ENCODE measurements at regions not wholly inside any gene's neighbourhood (a gene's known extent, or its start where the extent isn't known, plus 50 kb on each side); places are given as distances from the start of the nearest gene placed in this dataset.

GRCh38 chr1:103337779-103338178 lies 187.7 kb upstream of the RNPC3 start:
- in situ Hi-C loops (cut with MboI; ENCODE audit: low sequenced_read_pairs in 4 of 4) (no loop called here), intact Hi-C loops (cut with DNase I; ENCODE audit: low total_unique reads) (no loop called here)
- no peak for ATAC-seq
- H3K9me3 ChIP-seq: no peaks in the 10 kb centered on the region
- no peaks in the 10 kb centered on the region for H3K4me1 ChIP-seq
- H3K27me3 ChIP-seq: no peaks in the 10 kb centered on the region
- no peak for TF ChIP-seq POLR2A (IDR thresholded peaks at IDR 0.05)
- no peak for TF ChIP-seq CTCF (IDR thresholded peaks at IDR 0.05 in 4 of 5, conservative IDR thresholded peaks at IDR 0.05 in 1 of 5)
- H3K4me3 ChIP-seq: no peak overlapping the region
- no peaks in the 10 kb centered on the region for H3K36me3 ChIP-seq
- DNase-seq: no peak
- no peak overlapping the region for H3K27ac ChIP-seq

GRCh38 chr1:103336408-103336807 lies 189.1 kb upstream of the RNPC3 start:
- in situ Hi-C loops (cut with MboI; ENCODE audit: low sequenced_read_pairs in 4 of 4) (no loop called here), intact Hi-C loops (cut with DNase I; ENCODE audit: low total_unique reads) (no loop called here)
- ATAC-seq (no peak), DNase-seq (no peak)
- Histone ChIP-seq H3K36me3 (no peaks in the 10 kb centered on the region), H3K9me3 (no peaks in the 10 kb centered on the region), H3K27me3 (no peaks in the 10 kb centered on the region), H3K27ac (no peak overlapping the region), H3K4me3 (no peak overlapping the region), H3K4me1 (no peaks in the 10 kb centered on the region)
- TF ChIP-seq POLR2A (IDR thresholded peaks at IDR 0.05) (no peak), CTCF (IDR thresholded peaks at IDR 0.05 in 4 of 5, conservative IDR thresholded peaks at IDR 0.05 in 1 of 5) (no peak)

- ATAC-seq (no peak), DNase-seq (no peak)
- no peaks in the 10 kb centered on the region for H3K36me3 ChIP-seq
- H3K27me3 ChIP-seq: no peaks in the 10 kb centered on the region
- no peak for TF ChIP-seq POLR2A (IDR thresholded peaks at IDR 0.05)
- no peak for TF ChIP-seq CTCF (IDR thresholded peaks at IDR 0.05 in 4 of 5, conservative IDR thresholded peaks at IDR 0.05 in 1 of 5)
- in situ Hi-C loops (cut with MboI; ENCODE audit: low sequenced_read_pairs in 4 of 4) (no loop called here), intact Hi-C loops (cut with DNase I; ENCODE audit: low total_unique reads) (no loop called here)
- H3K4me1 ChIP-seq: no peaks in the 10 kb centered on the region
- H3K27ac ChIP-seq: no peak overlapping the region
- H3K4me3 ChIP-seq: no peak overlapping the region
- H3K9me3 ChIP-seq: no peaks in the 10 kb centered on the region
These were observed 192.4 kb upstream of the RNPC3 start for GRCh38 chr1:103333141-103333540.

GRCh38 chr1:103327054-103327719 lies 198.3 kb upstream of the RNPC3 start:
- no peaks in the 10 kb centered on the region for H3K27me3 ChIP-seq
- no peak for TF ChIP-seq CTCF (IDR thresholded peaks at IDR 0.05 in 4 of 5, conservative IDR thresholded peaks at IDR 0.05 in 1 of 5)
- no peak for TF ChIP-seq POLR2A (IDR thresholded peaks at IDR 0.05)
- intact Hi-C loops (cut with DNase I; ENCODE audit: low total_unique reads) (no loop called here), in situ Hi-C loops (cut with MboI; ENCODE audit: low sequenced_read_pairs in 4 of 4) (no loop called here)
- no peak overlapping the region for H3K27ac ChIP-seq
- no peak for DNase-seq
- H3K4me1 ChIP-seq: no peaks in the 10 kb centered on the region
- no peaks in the 10 kb centered on the region for H3K36me3 ChIP-seq
- no peak overlapping the region for H3K4me3 ChIP-seq
- H3K9me3 ChIP-seq: no peaks in the 10 kb centered on the region
- no peak for ATAC-seq

GRCh38 chr1:103326595-103326994 lies 198.9 kb upstream of the RNPC3 start:
- ATAC-seq (no peak), DNase-seq (no peak)
- TF ChIP-seq POLR2A (IDR thresholded peaks at IDR 0.05) (no peak), CTCF (IDR thresholded peaks at IDR 0.05 in 4 of 5, conservative IDR thresholded peaks at IDR 0.05 in 1 of 5) (no peak)
- no peaks in the 10 kb centered on the region for H3K27me3 ChIP-seq
- intact Hi-C loops (cut with DNase I; ENCODE audit: low total_unique reads) (no loop called here), in situ Hi-C loops (cut with MboI; ENCODE audit: low sequenced_read_pairs in 4 of 4) (no loop called here)
- H3K27ac ChIP-seq: no peak overlapping the region
- H3K4me3 ChIP-seq: no peak overlapping the region
- no peaks in the 10 kb centered on the region for H3K4me1 ChIP-seq
- no peaks in the 10 kb centered on the region for H3K36me3 ChIP-seq
- no peaks in the 10 kb centered on the region for H3K9me3 ChIP-seq

All from gastrocnemius medialis (tissue), 4 donors.